ENCODE measurements at regions not wholly inside any gene's neighbourhood (a gene's known extent, or its start where the extent isn't known, plus 50 kb on each side); places are given as distances from the start of the nearest gene placed in this dataset.

GRCh38 chr5:6059137-6059800, 319.1 kb downstream of the MED10 start:
- DNase-seq = no peak

DNA sequence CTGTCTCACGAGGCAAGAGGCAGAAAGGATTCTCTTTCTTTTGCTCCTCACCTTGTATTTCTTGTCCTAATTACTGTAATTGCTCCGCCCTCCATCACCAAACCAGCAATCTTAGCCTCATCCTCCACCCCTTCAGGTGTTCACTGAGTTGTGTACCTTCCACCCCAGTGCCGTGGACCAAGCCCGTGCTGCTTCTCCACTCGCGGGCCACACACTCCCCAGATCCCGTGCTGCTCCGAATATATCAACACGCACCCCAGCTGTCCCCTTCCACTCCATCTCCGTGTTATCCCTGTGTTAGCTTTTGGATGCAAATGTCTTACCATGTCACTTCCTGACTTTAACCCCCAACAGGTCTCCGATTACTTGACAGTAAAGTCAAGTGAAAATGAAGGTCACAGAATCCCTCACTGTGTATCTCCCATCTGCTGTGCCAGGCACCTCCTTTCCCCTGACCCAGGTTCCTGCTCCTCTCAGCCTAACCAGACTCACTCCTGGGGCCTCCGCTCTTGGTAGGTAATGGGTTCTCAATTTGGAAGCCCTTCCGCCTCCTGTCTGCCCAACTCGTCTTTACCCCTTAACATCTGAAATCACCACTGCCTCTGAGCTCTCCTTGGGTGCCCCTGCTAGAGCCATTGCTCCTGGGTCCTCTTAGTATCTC, 320.2 kb downstream of the MED10 start:
- no peak for DNase-seq

- no peak for DNase-seq
These were observed 322.1 kb downstream of the MED10 start for GRCh38 chr5:6056280-6056679.

GRCh38 chr5:6049662-6050061, 328.7 kb downstream of the MED10 start:
- DNase-seq = no peak

- DNase-seq = no peak
These were observed 329.6 kb downstream of the MED10 start for GRCh38 chr5:6048746-6049145.

GRCh38 chr5:6046296-6046967, 331.9 kb downstream of the MED10 start:
- no peak for DNase-seq

DNA sequence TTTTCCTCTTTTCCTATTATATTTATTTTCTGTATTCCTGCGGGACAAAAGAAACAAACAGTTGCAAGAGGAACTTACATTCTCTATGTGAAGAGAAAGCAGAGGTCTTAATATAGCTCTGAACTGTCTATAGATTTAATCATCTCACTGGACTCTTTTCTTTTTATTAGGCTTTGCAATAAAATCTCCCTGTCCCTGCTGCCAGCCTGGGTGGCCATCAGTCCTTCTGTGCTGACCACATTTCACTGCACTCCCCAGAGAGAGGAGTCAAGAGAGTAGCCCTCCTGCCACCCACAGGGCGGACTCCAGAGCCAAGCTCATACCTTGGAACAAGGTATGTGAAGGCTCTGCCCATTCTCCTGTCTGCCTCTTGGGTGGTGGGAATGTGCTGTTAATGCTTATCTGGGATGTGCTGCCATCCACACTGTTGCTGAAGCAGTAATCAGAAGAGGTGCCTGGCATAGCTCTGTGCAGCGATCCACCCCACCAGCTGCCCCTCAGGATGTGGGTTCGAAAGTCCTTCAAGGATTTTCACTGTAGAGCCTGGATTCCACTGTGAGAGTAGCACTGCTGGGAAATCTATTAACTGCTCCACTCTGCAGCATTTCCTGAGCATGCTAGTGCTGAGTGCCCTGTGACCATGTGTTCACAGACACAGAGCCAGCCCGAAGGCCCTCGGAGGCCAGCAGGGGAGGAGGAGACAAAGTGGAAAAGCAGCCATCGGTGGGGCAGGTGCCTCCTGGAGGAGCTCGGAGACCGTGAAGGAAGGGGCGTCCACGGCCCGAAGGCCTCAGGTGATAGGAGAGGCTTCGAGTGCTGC, 334.6 kb downstream of the MED10 start:
- DNase-seq = no peak

GRCh38 chr5:6041977-6042550, 336.3 kb downstream of the MED10 start:
- DNase-seq = no peak

DNA sequence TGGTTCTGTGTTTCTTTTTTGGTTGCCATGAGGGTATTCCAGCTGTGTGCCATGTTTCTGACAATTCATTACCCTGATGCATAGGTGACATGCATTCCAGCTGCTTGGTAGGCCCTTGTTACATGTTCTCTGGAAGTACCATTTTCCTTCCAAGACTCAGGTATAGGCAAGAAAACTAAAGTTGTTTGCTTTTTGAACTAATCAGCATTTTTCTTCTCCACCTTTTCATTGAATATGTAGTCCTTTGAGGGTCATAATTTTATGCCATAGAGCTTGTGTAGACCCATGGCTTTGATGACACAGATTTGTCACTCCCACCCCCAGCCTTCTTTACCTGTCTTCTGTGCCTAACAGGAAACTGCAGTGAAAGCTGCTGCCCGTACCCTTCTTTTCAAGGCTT, 339.2 kb downstream of the MED10 start:
- DNase-seq = no peak

DNA sequence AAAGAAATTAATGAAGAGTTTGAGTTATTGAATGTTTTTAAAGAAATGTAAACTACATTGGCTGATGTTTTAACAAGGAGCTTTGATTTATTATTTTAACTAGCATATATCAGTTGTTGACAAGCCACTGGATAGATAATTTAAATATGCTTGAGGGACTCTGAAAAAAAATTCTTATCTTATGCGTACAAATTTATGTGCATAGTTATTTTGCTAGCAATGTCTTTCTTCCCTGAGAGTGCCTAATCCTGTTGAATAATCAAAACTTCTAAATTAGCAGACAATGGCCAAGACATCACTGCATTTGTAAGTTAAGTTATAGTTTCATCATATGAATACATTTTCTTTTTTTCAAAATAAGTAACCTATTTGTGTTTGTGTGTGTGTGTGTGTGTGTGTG, 342.3 kb downstream of the MED10 start:
- DNase-seq = no peak

- no peak for DNase-seq
These were observed 348.5 kb downstream of the MED10 start for GRCh38 chr5:6029811-6030271.

- no peak for DNase-seq
These were observed 351.5 kb downstream of the MED10 start for GRCh38 chr5:6026766-6027406.

DNA sequence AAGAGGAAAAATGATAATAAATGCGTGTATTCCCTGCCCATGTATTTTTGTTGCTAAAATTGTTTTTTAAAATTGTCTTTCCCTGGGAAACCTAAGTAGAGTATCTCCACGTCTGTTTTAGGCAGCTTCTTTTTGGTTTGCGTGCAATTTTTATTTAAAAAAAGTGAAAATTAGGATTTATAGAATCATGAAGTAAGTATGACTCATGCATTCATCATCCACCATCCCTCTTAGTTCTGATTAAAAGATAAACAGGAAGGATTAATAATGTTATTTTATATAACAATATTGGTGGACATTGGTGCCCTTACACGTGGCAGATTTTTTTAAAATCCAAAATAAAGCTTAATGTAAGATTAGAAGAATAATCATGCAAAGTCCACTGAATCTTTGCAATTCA, 358.7 kb downstream of the MED10 start:
- DNase-seq = no peak

- DNase-seq = no peak
These were observed 364.8 kb downstream of the MED10 start for GRCh38 chr5:6013506-6013905.

GRCh38 chr5:6011199-6011598, 367.1 kb downstream of the MED10 start:
- no peak for DNase-seq

DNA sequence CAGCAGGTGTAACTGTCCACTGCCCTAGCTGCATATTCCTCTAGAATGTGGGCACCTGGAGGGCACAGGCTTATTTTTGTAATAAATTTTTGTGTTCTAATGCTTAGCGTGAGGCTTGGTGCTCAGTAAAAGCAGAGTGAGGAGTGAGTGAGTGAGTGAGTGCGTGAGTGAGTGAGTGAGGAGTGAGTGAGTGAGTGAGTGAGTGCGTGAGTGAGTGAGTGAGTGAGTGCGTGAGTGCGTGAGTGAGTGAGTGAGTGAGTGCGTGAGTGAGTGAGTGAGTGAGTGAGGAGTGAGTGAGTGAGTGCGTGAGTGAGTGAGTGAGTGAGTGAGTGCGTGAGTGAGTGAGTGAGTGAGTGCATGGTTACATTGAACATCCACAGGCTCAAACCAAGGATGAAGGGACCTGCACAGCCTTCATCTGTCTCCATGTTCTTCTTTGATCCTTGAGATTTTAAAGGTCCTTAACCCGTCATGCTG, 371.5 kb downstream of the MED10 start:
- no peak for DNase-seq

DNA sequence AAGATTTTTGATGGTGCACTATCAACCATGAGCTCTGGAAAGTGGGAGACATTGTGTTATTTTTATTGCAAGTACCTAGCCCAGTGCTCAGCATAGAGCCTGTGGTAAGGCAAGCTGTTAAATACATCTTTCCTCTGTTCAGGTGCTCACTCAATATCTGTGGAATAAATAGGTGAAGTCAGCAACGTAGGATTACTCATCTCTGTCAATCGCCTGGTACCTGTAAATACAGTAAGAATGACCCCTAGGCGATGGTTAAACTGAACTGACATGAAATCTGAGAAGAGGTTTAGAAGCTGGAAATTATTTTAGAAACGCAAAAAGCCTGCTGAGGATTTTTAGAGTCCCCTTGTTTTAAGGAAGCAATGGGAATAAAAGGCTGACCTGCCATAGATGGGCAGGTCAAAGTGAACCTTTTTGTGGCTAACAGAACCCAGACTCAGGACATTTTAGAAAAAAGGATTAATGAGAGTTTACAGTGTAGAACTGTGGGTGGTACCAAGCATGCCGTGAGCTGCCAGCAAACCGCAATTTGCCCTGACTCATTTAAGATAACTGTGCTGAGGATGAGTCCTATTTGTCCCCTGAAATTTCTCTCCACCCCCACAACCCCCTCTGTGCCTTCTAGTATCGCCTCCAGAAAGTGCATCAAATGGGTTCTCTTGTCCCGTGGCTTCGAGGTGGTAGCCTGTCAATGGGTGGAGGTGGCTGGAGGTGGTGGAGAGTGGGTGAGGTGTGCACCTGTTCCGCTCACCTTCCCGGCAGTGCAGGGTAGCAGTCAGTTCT, 375.1 kb downstream of the MED10 start:
- no peak for DNase-seq

- no peak for DNase-seq
These were observed 377.5 kb downstream of the MED10 start for GRCh38 chr5:6000867-6001266.

DNA sequence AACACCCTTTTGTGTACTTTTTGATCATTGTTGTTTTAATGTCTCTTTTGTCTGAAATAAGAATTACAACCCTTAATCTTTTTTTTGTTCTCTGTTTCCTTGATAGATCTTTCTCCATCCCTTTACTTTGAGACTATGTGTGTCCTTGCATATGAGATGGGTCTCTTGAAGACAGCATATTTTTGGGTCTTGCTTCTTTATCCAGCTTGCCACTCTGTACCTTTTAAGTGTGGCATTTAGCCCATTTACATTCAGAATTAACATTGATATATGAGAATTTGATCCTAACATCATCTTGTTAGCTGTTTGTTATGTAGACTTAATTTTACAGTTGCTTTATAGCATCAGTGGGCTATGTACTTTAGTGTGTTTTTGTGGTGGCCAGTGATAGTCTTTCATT, 382.5 kb downstream of the MED10 start:
- no peak for DNase-seq

DNA sequence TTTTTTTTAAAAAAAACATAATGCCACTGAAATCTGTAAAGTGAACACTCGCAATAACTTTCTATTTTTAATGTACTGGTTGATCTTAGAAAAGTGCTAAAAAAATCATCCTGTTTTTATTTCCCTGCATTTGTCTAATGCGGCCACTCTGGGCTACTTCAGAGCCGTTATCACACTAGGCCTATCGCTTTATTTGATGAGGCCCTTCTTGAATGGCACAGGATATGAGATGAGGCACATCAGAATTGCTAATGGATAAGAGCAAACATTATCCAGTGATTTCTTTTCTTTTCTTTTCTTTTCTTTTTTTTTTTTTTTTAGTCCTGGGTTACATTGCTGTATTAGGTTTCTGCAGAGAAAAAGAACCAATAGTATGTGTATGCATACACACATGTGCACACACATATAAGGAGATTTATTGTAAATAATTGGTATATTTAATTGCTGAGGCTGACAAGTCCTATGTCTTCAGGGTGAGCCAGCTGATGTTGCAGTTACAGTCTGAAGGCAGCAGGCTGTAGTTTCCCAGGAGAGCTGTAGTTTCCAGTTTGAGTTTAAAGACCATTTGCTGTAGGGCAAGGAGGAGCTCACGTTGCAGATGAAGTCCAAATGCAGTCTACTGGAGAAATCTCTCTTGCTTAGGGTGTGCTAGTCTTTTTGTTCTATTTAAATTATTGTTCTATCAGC, 391.7 kb downstream of the MED10 start:
- DNase-seq = no peak

DNA sequence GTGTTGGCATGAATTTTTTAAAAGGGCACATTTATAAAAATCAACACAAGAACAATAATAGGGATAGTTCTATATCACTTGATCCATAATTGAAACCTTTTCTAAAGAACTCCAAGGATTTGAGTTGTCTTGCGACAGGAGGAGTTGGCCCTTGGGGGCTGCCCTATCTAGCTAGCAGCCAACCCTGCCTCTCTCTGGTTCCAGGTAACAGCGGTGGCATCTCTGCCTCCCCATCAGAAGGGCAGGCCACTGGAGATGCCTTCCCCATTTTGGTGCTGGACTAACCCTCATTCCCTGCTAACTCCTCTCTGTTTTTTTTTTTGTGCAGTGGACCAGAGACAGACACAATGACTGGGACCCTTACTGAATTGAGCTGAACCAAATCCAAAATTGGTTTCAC, 393.0 kb downstream of the MED10 start:
- DNase-seq = no peak

All from CD4-positive, alpha-beta T cell treated with Interleukin-17A for 1 hour (primary cell).